Osteoblast (primary cell): ENCODE measurements at regions not wholly inside any gene's neighbourhood (a gene's known extent, or its start where the extent isn't known, plus 50 kb on each side); places are given as distances from the start of the nearest gene placed in this dataset.

Source experiments
- DNase-seq: peaks from one replicate; pipeline ENCODE4 v3.0.0; 2011; ENCODE audit warnings: low spot score, mixed read lengths; ENCODE audit not compliant: insufficient read length; ENCODE audit errors: missing footprints
- H2AFZ ChIP-seq: 2 replicates; pipeline ENCODE4 v1.6.0; 2011; ENCODE audit warnings: mild to moderate bottlenecking, low read length
- H3K27ac ChIP-seq: 2 replicates; pipeline ENCODE4 v1.5.1; 2011; ENCODE audit warnings: mild to moderate bottlenecking, low read depth, low read length, moderate library complexity
- H3K27me3 ChIP-seq: 2 replicates; pipeline ENCODE4 v1.6.0; 2012; ENCODE audit warnings: mild to moderate bottlenecking, control low read depth, inconsistent platforms, low read length, moderate library complexity; ENCODE audit not compliant: insufficient read depth
- H3K36me3 ChIP-seq: 2 replicates; pipeline ENCODE4 v1.5.1; 2011; ENCODE audit warnings: mild to moderate bottlenecking, low read length, control low read depth, moderate library complexity; ENCODE audit not compliant: insufficient read depth
- H3K4me1 ChIP-seq: 2 replicates; pipeline ENCODE4 v1.5.1; 2011; ENCODE audit warnings: mild to moderate bottlenecking, low read length, control low read depth, moderate library complexity; ENCODE audit not compliant: insufficient read depth
- H3K4me2 ChIP-seq: 2 replicates; pipeline ENCODE4 v1.6.0; 2011; ENCODE audit warnings: mild to moderate bottlenecking, low read length; ENCODE audit not compliant: insufficient read depth
- H3K4me3 ChIP-seq: fragments of 200-600 bp; sonication (generic); 3 replicates; pipeline ENCODE4 v1.5.1; 2012; ENCODE audit warnings: mild to moderate bottlenecking, low read length, inconsistent platforms; ENCODE audit not compliant: insufficient read depth
- H3K79me2 ChIP-seq: 2 replicates; pipeline ENCODE4 v1.6.0; 2012; ENCODE audit warnings: mild to moderate bottlenecking, low read length, control low read depth, inconsistent platforms; ENCODE audit not compliant: insufficient read depth
- H3K9me3 ChIP-seq: 2 replicates; pipeline ENCODE4 v1.5.1; 2011; ENCODE audit warnings: low read depth, low read length, control low read depth
- H4K20me1 ChIP-seq: 2 replicates; pipeline ENCODE4 v1.6.0; 2012; ENCODE audit warnings: mild to moderate bottlenecking, low read length, control low read depth; ENCODE audit not compliant: insufficient read depth
- CTCF ChIP-seq: IDR thresholded peaks from 2 replicates; pipeline ENCODE4 v1.5.1; 2011; ENCODE audit warnings: mild to moderate bottlenecking, low read depth, low read length, moderate library complexity; ENCODE audit errors: extremely low read depth

- Histone ChIP-seq H3K4me1 (peaks cover 27% of the 10 kb centered on the region), H3K36me3 (no peaks in the 10 kb centered on the region), H3K27me3 (no peaks in the 10 kb centered on the region), H4K20me1 (no peaks in the 10 kb centered on the region), H3K4me2 (peak overlapping the region; percentile 42), H3K27ac (peak overlapping the region; percentile 51), H3K9me3 (no peaks in the 10 kb centered on the region), H2AFZ (peak overlapping the region; percentile 58), H3K79me2 (no peaks in the 10 kb centered on the region), H3K4me3 (no peak overlapping the region)
- DNase-seq, result peak; percentile 79
- TF ChIP-seq CTCF, result no peak
These were observed 259.3 kb upstream of the FAM83B start for GRCh38 chr6:54587277-54587676.

- TF ChIP-seq CTCF, result no peak
- Histone ChIP-seq H3K4me1 (peaks cover 27% of the 10 kb centered on the region), H3K36me3 (no peaks in the 10 kb centered on the region), H3K4me3 (no peak overlapping the region), H3K4me2 (no peak overlapping the region), H3K79me2 (no peaks in the 10 kb centered on the region), H3K27ac (no peak overlapping the region), H4K20me1 (no peaks in the 10 kb centered on the region), H2AFZ (peak overlapping the region; percentile 36), H3K27me3 (no peaks in the 10 kb centered on the region), H3K9me3 (no peaks in the 10 kb centered on the region)
- no peak for DNase-seq
These were observed 258.4 kb upstream of the FAM83B start for GRCh38 chr6:54588176-54588575.

GRCh38 chr6:54595844-54596243 is 250.7 kb upstream of the FAM83B start:
- no peak for TF ChIP-seq CTCF
- H2AFZ ChIP-seq, result no peak overlapping the region
- no peak for DNase-seq
- H3K4me3 ChIP-seq, result no peak overlapping the region
- H3K36me3 ChIP-seq, result no peaks in the 10 kb centered on the region
- no peaks in the 10 kb centered on the region for H3K79me2 ChIP-seq
- H3K4me2 ChIP-seq, result peak overlapping the region; percentile 21
- H3K9me3 ChIP-seq, result no peaks in the 10 kb centered on the region
- H3K27ac ChIP-seq, result peak overlapping the region; percentile 50
- H3K4me1 ChIP-seq, result peaks cover 20% of the 10 kb centered on the region
- no peaks in the 10 kb centered on the region for H4K20me1 ChIP-seq
- no peaks in the 10 kb centered on the region for H3K27me3 ChIP-seq

GRCh38 chr6:54598787-54599313 is 247.7 kb upstream of the FAM83B start:
- DNase-seq, result no peak

More at GRCh38 chr6:54598787-54599313, 247.7 kb upstream of the FAM83B start:
- H4K20me1 ChIP-seq, result no peaks in the 10 kb centered on the region
- no peak overlapping the region for H3K4me2 ChIP-seq
- H3K4me1 ChIP-seq, result peaks cover 20% of the 10 kb centered on the region
- H3K27me3 ChIP-seq, result no peaks in the 10 kb centered on the region
- H3K36me3 ChIP-seq, result no peaks in the 10 kb centered on the region
- H2AFZ ChIP-seq, result no peak overlapping the region
- TF ChIP-seq CTCF, result no peak
- no peak overlapping the region for H3K4me3 ChIP-seq
- no peaks in the 10 kb centered on the region for H3K79me2 ChIP-seq
- H3K27ac ChIP-seq, result no peak overlapping the region
- H3K9me3 ChIP-seq, result no peaks in the 10 kb centered on the region
